ENCODE measurements at regions not wholly inside any gene's neighbourhood (a gene's known extent, or its start where the extent isn't known, plus 50 kb on each side); places are given as distances from the start of the nearest gene placed in this dataset.

DNA sequence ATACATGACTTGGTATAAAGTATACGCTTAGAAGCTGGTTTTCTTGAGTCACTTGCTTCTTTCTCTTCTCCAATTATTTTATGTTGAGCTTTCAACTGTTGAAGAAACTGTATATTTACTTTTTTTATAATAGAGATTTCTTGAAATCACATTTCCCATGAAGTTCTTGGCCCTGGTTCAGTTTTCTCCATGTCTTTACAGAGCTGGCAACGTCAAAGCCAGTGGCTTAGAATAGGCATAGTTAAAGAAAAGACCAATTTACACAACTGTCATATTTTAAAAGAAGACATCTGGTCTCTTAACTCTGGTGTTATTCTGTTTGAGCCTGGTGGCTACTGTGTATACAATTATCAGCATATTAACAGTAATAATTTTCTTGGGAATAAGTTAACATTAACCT, 1249.3 kb downstream of the CDH12 start:
- no TSS peak for BruUV-seq (replicated peaks)

GRCh38 chr5:21594566-21594965, 1258.6 kb downstream of the CDH12 start:
- intact Hi-C loops (cut with micrococcal nuclease) (no loop called here), dilution Hi-C loops (cut with MboI; ENCODE audit: extremely low pct_ligation_motif_present, low sequenced_read_pairs) (no loop called here)
- ChIA-PET POLR2A (no interaction called here), CTCF (no interaction called here)
- FAIRE-seq: no peak
- no peak for DNase-seq (ENCODE audit: low read depth, low spot score)
- BruUV-seq (replicated peaks): no TSS peak
- no peaks in the 10 kb centered on the region for H3K27me3 ChIP-seq (ENCODE audit: control insufficient read depth in 2 of 2, insufficient read depth in 2 of 2, low read length in 2 of 2)
- no peaks in the 10 kb centered on the region for H3K36me3 ChIP-seq (ENCODE audit: control insufficient read depth in 2 of 2, extremely low read depth in 1 of 2, insufficient read depth in 2 of 2, low read length in 2 of 2)
- H3K9me3 ChIP-seq (replicated peaks; ENCODE audit: control insufficient read depth, insufficient read depth, low read length): no peaks in the 10 kb centered on the region
- no peaks in the 10 kb centered on the region for H4K20me1 ChIP-seq (replicated peaks; ENCODE audit: control insufficient read depth, extremely low read depth, insufficient read depth, low read length)
- no peak overlapping the region for H3K9ac ChIP-seq (replicated peaks; ENCODE audit: extremely low read depth, insufficient read depth, low read length)
- H3K27ac ChIP-seq (ENCODE audit: insufficient read depth, low read depth, low read length): no peak overlapping the region
- H3K4me1 ChIP-seq (ENCODE audit: control insufficient read depth, extremely low read depth, insufficient read depth, low read length): no peaks in the 10 kb centered on the region
- H3K4me3 ChIP-seq (replicated peaks in 1 of 3; ENCODE audit: insufficient read depth in 1 of 3, low read depth in 1 of 3, low read length in 3 of 3): no peak overlapping the region
- no peaks in the 10 kb centered on the region for H3K9me1 ChIP-seq (replicated peaks; ENCODE audit: control insufficient read depth, extremely low read depth, insufficient read depth, low read length)
- no peak for TF ChIP-seq JUN (IDR thresholded peaks at IDR 0.05; ENCODE audit: borderline replicate concordance, insufficient read depth, insufficient read length, low read depth)
- TF ChIP-seq GATA2 (IDR thresholded peaks at IDR 0.05; ENCODE audit: insufficient read depth, insufficient read length, low read depth, low read length): no peak
- TF ChIP-seq POLR2AphosphoS5 (IDR thresholded peaks at IDR 0.05; ENCODE audit: insufficient read depth, low read depth, low read length): no peak
- no peak for TF ChIP-seq FOS (IDR thresholded peaks at IDR 0.05; ENCODE audit: borderline replicate concordance, insufficient read depth, low read length)
- no peak for TF ChIP-seq MYC (IDR thresholded peaks at IDR 0.05; ENCODE audit: low read depth, low read length)
- no peak for TF ChIP-seq POLR2A (IDR thresholded peaks at IDR 0.05; ENCODE audit: low read depth, low read length)
- TF ChIP-seq, protein P1, sequence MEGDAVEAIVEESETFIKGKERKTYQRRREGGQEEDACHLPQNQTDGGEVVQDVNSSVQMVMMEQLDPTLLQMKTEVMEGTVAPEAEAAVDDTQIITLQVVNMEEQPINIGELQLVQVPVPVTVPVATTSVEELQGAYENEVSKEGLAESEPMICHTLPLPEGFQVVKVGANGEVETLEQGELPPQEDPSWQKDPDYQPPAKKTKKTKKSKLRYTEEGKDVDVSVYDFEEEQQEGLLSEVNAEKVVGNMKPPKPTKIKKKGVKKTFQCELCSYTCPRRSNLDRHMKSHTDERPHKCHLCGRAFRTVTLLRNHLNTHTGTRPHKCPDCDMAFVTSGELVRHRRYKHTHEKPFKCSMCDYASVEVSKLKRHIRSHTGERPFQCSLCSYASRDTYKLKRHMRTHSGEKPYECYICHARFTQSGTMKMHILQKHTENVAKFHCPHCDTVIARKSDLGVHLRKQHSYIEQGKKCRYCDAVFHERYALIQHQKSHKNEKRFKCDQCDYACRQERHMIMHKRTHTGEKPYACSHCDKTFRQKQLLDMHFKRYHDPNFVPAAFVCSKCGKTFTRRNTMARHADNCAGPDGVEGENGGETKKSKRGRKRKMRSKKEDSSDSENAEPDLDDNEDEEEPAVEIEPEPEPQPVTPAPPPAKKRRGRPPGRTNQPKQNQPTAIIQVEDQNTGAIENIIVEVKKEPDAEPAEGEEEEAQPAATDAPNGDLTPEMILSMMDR (IDR thresholded peaks at IDR 0.05; ENCODE audit: extremely low read depth in 1 of 2, insufficient read depth in 1 of 2, low read depth in 1 of 2, low read length in 2 of 2): no peak
- no peak for TF ChIP-seq MAX (IDR thresholded peaks at IDR 0.05; ENCODE audit: insufficient read depth, insufficient read length)
- TF ChIP-seq EZH2 (IDR thresholded peaks at IDR 0.05; ENCODE audit: borderline replicate concordance, low read depth, low read length, severe bottlenecking): no peak
- no peak overlapping the region for H3K4me2 ChIP-seq (ENCODE audit: insufficient read depth, low read length)
- no peaks in the 10 kb centered on the region for H3K79me2 ChIP-seq (ENCODE audit: control insufficient read depth, insufficient read depth, low read length)
- no peak overlapping the region for H2AFZ ChIP-seq (ENCODE audit: low read depth, low read length)

More for the DNA sequence above, 1249.3 kb downstream of the CDH12 start:
- Histone ChIP-seq H3K9me1 (replicated peaks; ENCODE audit: control insufficient read depth, extremely low read depth, insufficient read depth, low read length) (no peaks in the 10 kb centered on the region), H2AFZ (ENCODE audit: low read depth, low read length) (no peak overlapping the region), H3K4me3 (replicated peaks in 1 of 3; ENCODE audit: insufficient read depth in 1 of 3, low read depth in 1 of 3, low read length in 3 of 3) (no peak overlapping the region), H3K27me3 (ENCODE audit: control insufficient read depth in 2 of 2, insufficient read depth in 2 of 2, low read length in 2 of 2) (no peaks in the 10 kb centered on the region), H4K20me1 (replicated peaks; ENCODE audit: control insufficient read depth, extremely low read depth, insufficient read depth, low read length) (no peaks in the 10 kb centered on the region), H3K4me1 (ENCODE audit: control insufficient read depth, extremely low read depth, insufficient read depth, low read length) (no peaks in the 10 kb centered on the region), H3K27ac (ENCODE audit: insufficient read depth, low read depth, low read length) (no peak overlapping the region), H3K9me3 (replicated peaks; ENCODE audit: control insufficient read depth, insufficient read depth, low read length) (no peaks in the 10 kb centered on the region), H3K36me3 (ENCODE audit: control insufficient read depth in 2 of 2, extremely low read depth in 1 of 2, insufficient read depth in 2 of 2, low read length in 2 of 2) (no peaks in the 10 kb centered on the region), H3K9ac (replicated peaks; ENCODE audit: extremely low read depth, insufficient read depth, low read length) (no peak overlapping the region), H3K79me2 (ENCODE audit: control insufficient read depth, insufficient read depth, low read length) (no peaks in the 10 kb centered on the region), H3K4me2 (ENCODE audit: insufficient read depth, low read length) (no peak overlapping the region)
- intact Hi-C loops (cut with micrococcal nuclease): no loop called here
- TF ChIP-seq MAX (IDR thresholded peaks at IDR 0.05; ENCODE audit: insufficient read depth, insufficient read length) (no peak), POLR2AphosphoS5 (IDR thresholded peaks at IDR 0.05; ENCODE audit: insufficient read depth, low read depth, low read length) (no peak), FOS (IDR thresholded peaks at IDR 0.05; ENCODE audit: borderline replicate concordance, insufficient read depth, low read length) (no peak), GATA2 (IDR thresholded peaks at IDR 0.05; ENCODE audit: insufficient read depth, insufficient read length, low read depth, low read length) (no peak), EZH2 (IDR thresholded peaks at IDR 0.05; ENCODE audit: borderline replicate concordance, low read depth, low read length, severe bottlenecking) (no peak)
- TF ChIP-seq, protein P1 (IDR thresholded peaks at IDR 0.05; ENCODE audit: extremely low read depth in 1 of 2, insufficient read depth in 1 of 2, low read depth in 1 of 2, low read length in 2 of 2): no peak
- ChIA-PET CTCF (no interaction called here), POLR2A (no interaction called here)
- dilution Hi-C loops (cut with MboI; ENCODE audit: extremely low pct_ligation_motif_present, low sequenced_read_pairs): no loop called here
- FAIRE-seq: no peak
- no peak for DNase-seq (ENCODE audit: low read depth, low spot score)

All from endothelial cell of umbilical vein (primary cell).